T-cell (primary cell): ENCODE measurements at regions not wholly inside any gene's neighbourhood (a gene's known extent, or its start where the extent isn't known, plus 50 kb on each side); places are given as distances from the start of the nearest gene placed in this dataset.

Experiments used
- ATAC-seq, 4 experiments: fragments of 200-7000 bp in 3 of 4; fragments of 150-1000 bp in 1 of 4; cut with Tn5 transposase; replicated peaks in 1 of 4; 1 replicate in 3 of 4; 2 replicates in 1 of 4; pipeline ENCODE4 v1.10.0; 2021; ENCODE audit warnings: moderate library complexity in 3 of 4, mild to moderate bottlenecking in 2 of 4, moderate number of reproducible peaks in 1 of 4
- CTCF ChIA-PET, 2 donors: fragments of 300-600 bp; sonication (Branson Sonifier 250); formaldehyde crosslinking; loops; one replicate each; lab custom pipeline; 2022; ENCODE audit warnings: antibody characterized with exemption in 2 of 2; lab: Charles Lee
- POLR2A ChIA-PET, 2 donors: fragments of 300-600 bp; sonication (Branson Sonifier 250); formaldehyde crosslinking; loops; one replicate each; lab custom pipeline; 2022; ENCODE audit warnings: antibody characterized with exemption in 2 of 2; lab: Charles Lee
- DNase-seq, 35 experiments: peaks; one replicate each; pipeline versions ENCODE4 v3.0.0 to v3.0.0-alpha.2; 2013 to 2023
- H3K27ac ChIP-seq: one replicate; pipeline ENCODE4 v1.5.1; 2013; ENCODE audit warnings: low read length
- H3K27me3 ChIP-seq, 2 experiments: replicated peaks in 1 of 2; 1 replicate in 1 of 2; 2 replicates in 1 of 2; pipeline versions ENCODE4 v1.6.1 to v1.7.0; 2013; ENCODE audit warnings: low read length in 1 of 2, mixed read lengths in 1 of 2; ENCODE audit not compliant: control insufficient read depth in 2 of 2, insufficient read depth in 2 of 2; ENCODE audit errors: extremely low read depth in 1 of 2
- H3K36me3 ChIP-seq, 2 donors: 1 replicate in 1 of 2; 2 replicates in 1 of 2; pipeline versions ENCODE4 v1.6.1 to v1.7.0; 2013; ENCODE audit warnings: low read length in 1 of 2; ENCODE audit not compliant: control insufficient read depth in 2 of 2, insufficient read depth in 1 of 2; ENCODE audit errors: extremely low read depth in 1 of 2
- H3K4me1 ChIP-seq, 2 experiments: 1 replicate in 1 of 2; 2 replicates in 1 of 2; pipeline versions ENCODE4 v1.6.1 to v1.7.0; 2013; ENCODE audit warnings: low read length in 2 of 2, mixed read lengths in 1 of 2; ENCODE audit not compliant: insufficient read depth in 2 of 2, control insufficient read depth in 1 of 2; ENCODE audit errors: extremely low read depth in 1 of 2
- H3K4me3 ChIP-seq, 2 donors: 1 replicate in 1 of 2; 2 replicates in 1 of 2; pipeline versions ENCODE4 v1.5.1 to v1.7.0; 2013; ENCODE audit warnings: mild to moderate bottlenecking in 2 of 2, low read length in 1 of 2, moderate library complexity in 1 of 2; ENCODE audit not compliant: control insufficient read depth in 1 of 2; ENCODE audit errors: extremely low read depth in 1 of 2
- H3K9me3 ChIP-seq: 2 replicates; pipeline ENCODE4 v1.7.0; 2013
- H3K27ac Mint-ChIP-seq, 2 donors: one replicate each; pipeline ENCODE4 v1.8.0; 2020 to 2021; ENCODE audit warnings: mild to moderate bottlenecking in 2 of 2, mixed read lengths in 2 of 2
- H3K27me3 Mint-ChIP-seq, 2 donors: one replicate each; pipeline ENCODE4 v1.8.0; 2021 to 2022; ENCODE audit warnings: mixed read lengths in 2 of 2
- H3K36me3 Mint-ChIP-seq: one replicate; pipeline ENCODE4 v1.8.0; 2021; ENCODE audit warnings: mixed read lengths
- H3K4me1 Mint-ChIP-seq, 3 donors: one replicate each; pipeline ENCODE4 v1.8.0; 2020 to 2022; ENCODE audit warnings: mixed read lengths in 3 of 3, mild to moderate bottlenecking in 1 of 3
- H3K4me3 Mint-ChIP-seq, 3 donors: one replicate each; pipeline ENCODE4 v1.8.0; 2020 to 2022; ENCODE audit warnings: mild to moderate bottlenecking in 3 of 3, mixed read lengths in 3 of 3, moderate library complexity in 3 of 3
- H3K9me3 Mint-ChIP-seq, 3 donors: one replicate each; pipeline ENCODE4 v1.8.0; 2020 to 2022; ENCODE audit warnings: mixed read lengths in 3 of 3
- WGBS: methylation state at CpG from one replicate; pipeline ENCODE4 v1.1.5; 2013; ENCODE audit warnings: missing lambda C conversion rate; ENCODE audit not compliant: insufficient coverage; 5-methylcytosine and 5-hydroxymethylcytosine counted together

DNA sequence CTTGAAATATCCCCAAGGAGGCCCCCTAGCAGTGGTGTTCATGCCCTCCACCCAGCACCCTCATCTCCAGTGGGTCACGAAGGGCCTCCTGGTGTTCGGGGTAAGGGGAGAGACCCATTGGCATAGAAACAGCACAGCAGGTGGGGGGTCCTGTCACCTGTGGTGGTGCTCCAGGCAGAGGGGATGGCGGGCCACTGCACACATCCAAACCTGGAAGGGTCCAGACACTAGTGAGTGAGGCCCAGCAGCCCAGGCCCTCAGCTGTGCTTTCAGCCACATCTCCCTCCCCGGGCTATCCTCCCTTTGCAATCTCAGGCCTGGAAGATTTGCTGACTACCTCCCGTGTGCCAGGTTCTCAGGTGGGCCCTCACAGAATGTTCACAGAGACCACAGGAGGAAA, 59.4 kb upstream of the LYVE1 start:
- H3K27ac ChIP-seq, result no peak overlapping the region
- ATAC-seq (no peak), DNase-seq (no peak)
- H3K27me3 ChIP-seq, result peaks cover 0 to 7% of the 10 kb centered on the region in 2 experiments
- H3K9me3 Mint-ChIP-seq, result no peaks in the 10 kb centered on the region
- no peaks in the 10 kb centered on the region for H3K9me3 ChIP-seq
- no peaks in the 10 kb centered on the region for H3K27me3 Mint-ChIP-seq
- POLR2A ChIA-PET, result no interaction called here
- H3K4me1 ChIP-seq, result peaks cover 20 to 34% of the 10 kb centered on the region in 2 experiments
- no peak overlapping the region for H3K4me3 ChIP-seq
- no peak overlapping the region for H3K27ac Mint-ChIP-seq
- H3K4me1 Mint-ChIP-seq, result peaks cover 24 to 30% (median 27%) of the 10 kb centered on the region in 3 donors
- H3K36me3 Mint-ChIP-seq, result no peaks in the 10 kb centered on the region
- WGBS, result 76% methylated on average over 3 of the region's 5 CpGs
- H3K4me3 Mint-ChIP-seq, result no peak overlapping the region
- CTCF ChIA-PET, result no interaction called here
- no peaks in the 10 kb centered on the region for H3K36me3 ChIP-seq

DNA sequence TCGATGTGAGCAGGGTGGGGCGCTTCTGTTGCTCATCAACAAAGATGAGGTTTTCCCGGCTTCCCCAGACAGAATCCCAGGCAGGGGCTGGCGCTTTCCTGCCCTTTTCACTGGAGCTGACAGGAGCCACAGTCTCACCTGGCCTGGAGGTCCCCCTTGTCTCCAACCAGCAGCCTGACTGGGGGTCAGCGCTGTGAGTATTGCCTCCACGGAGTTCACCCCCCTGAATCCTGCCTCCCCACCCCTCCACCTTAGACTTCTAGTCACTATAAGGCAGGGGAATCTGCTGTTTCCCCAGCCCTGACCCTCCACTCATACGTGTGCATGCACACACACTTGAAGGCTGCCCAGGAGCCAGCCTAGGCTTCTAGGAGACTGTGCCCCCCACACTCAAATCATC, 58.8 kb upstream of the LYVE1 start:
- H3K27me3 Mint-ChIP-seq, result no peaks in the 10 kb centered on the region
- POLR2A ChIA-PET, result no interaction called here
- no peak for ATAC-seq
- Histone ChIP-seq H3K27me3 (peaks cover 0 to 7% of the 10 kb centered on the region in 2 experiments), H3K4me1 (peaks cover 20 to 35% of the 10 kb centered on the region in 2 experiments), H3K4me3 (no peak overlapping the region), H3K9me3 (no peaks in the 10 kb centered on the region), H3K27ac (no peak overlapping the region), H3K36me3 (no peaks in the 10 kb centered on the region)
- H3K27ac Mint-ChIP-seq, result no peak overlapping the region
- CTCF ChIA-PET, result no interaction called here
- DNase-seq, result no peak
- H3K4me1 Mint-ChIP-seq, result peaks cover 24 to 31% (median 28%) of the 10 kb centered on the region in 3 donors
- H3K36me3 Mint-ChIP-seq, result no peaks in the 10 kb centered on the region
- 86% methylated on average over 6 of the region's 7 CpGs for WGBS
- no peak overlapping the region for H3K4me3 Mint-ChIP-seq
- H3K9me3 Mint-ChIP-seq, result no peaks in the 10 kb centered on the region

- 94% methylated on average over 13 of the region's 13 CpGs for WGBS
- no peak for DNase-seq
- Mint-ChIP-seq H3K4me1 (peaks cover 24 to 31% (median 30%) of the 10 kb centered on the region in 3 donors), H3K27ac (no peak overlapping the region), H3K36me3 (no peaks in the 10 kb centered on the region), H3K4me3 (no peak overlapping the region), H3K27me3 (no peaks in the 10 kb centered on the region), H3K9me3 (no peaks in the 10 kb centered on the region)
- no peak overlapping the region for H3K4me3 ChIP-seq
- H3K27me3 ChIP-seq, result peaks cover 0 to 7% of the 10 kb centered on the region in 2 experiments
- ChIA-PET POLR2A (no interaction called here), CTCF (no interaction called here)
- H3K4me1 ChIP-seq, result peaks cover 20 to 35% of the 10 kb centered on the region in 2 experiments
- H3K9me3 ChIP-seq, result no peaks in the 10 kb centered on the region
- H3K36me3 ChIP-seq, result no peaks in the 10 kb centered on the region
- no peak for ATAC-seq
- no peak overlapping the region for H3K27ac ChIP-seq
These were observed 57.5 kb upstream of the LYVE1 start for GRCh38 chr11:10625982-10626311.

DNA sequence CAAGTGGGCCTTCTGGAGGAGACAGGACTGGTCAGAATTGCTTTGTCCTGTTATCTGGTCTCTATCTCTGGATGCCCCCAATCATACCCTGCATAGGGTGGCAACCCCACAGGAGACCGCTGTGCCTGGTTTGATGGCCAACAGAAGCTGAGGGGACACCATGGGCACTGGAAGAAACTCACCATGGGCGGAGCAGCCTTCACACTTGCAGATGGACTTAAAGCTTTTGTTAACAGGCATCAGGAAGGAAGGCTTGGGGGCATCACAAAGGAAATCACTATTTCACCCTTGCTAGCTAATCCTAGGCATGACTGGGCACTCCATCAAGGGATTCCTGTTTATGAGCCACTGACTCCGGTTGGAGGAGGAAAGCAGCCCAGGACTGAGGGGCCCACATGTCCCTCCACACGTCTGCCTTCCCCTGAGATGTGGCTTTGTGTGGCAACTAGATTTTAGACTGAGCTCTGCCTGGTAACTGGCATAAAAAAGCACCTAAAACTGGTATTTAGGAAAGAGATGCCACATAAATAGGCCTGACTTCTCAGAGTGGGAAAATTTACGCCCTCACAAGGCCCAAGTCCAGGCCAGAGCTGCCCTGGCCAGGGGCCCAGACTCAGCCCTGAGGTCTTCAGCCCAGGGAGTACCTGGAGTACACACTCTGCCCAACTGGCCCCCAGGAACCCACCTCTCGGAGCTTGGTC, 57.0 kb upstream of the LYVE1 start:
- Mint-ChIP-seq H3K9me3 (no peaks in the 10 kb centered on the region), H3K36me3 (no peaks in the 10 kb centered on the region), H3K27ac (no peak overlapping the region), H3K4me3 (no peak overlapping the region), H3K4me1 (peaks cover 24 to 31% (median 29%) of the 10 kb centered on the region in 3 donors), H3K27me3 (no peaks in the 10 kb centered on the region)
- peaks cover 0 to 7% of the 10 kb centered on the region in 2 experiments for H3K27me3 ChIP-seq
- peaks cover 20 to 35% of the 10 kb centered on the region in 2 experiments for H3K4me1 ChIP-seq
- H3K4me3 ChIP-seq, result no peak overlapping the region
- DNase-seq, result no peak
- no peaks in the 10 kb centered on the region for H3K9me3 ChIP-seq
- POLR2A ChIA-PET, result no interaction called here
- CTCF ChIA-PET, result no interaction called here
- WGBS, result 87% methylated on average over 5 of the region's 6 CpGs
- H3K27ac ChIP-seq, result no peak overlapping the region
- ATAC-seq, result no peak
- H3K36me3 ChIP-seq, result no peaks in the 10 kb centered on the region

- Histone ChIP-seq H3K27me3 (no peaks in the 10 kb centered on the region), H3K36me3 (no peaks in the 10 kb centered on the region), H3K27ac (peak overlapping the region; percentile 8), H3K9me3 (no peaks in the 10 kb centered on the region), H3K4me1 (peaks cover 18 to 34% of the 10 kb centered on the region in 2 experiments), H3K4me3 (peak overlapping the region in 1 of 2 donors; percentile 7)
- ATAC-seq (no peak), DNase-seq (no peak)
- H3K27me3 Mint-ChIP-seq, result no peaks in the 10 kb centered on the region
- H3K27ac Mint-ChIP-seq, result peak overlapping the region; percentile 88 to 94
- CTCF ChIA-PET, result interaction anchor here in 1 of 2 donors (0.6 kb wide), 1 partner anchor 968 kb away, joined by 3 read pairs; no protein-coding TSS in a partner anchor
- POLR2A ChIA-PET, result no interaction called here
- no peaks in the 10 kb centered on the region for H3K9me3 Mint-ChIP-seq
- WGBS, result 87% methylated on average over 7 of the region's 11 CpGs
- H3K4me1 Mint-ChIP-seq, result peaks cover 24 to 31% (median 28%) of the 10 kb centered on the region in 3 donors
- H3K36me3 Mint-ChIP-seq, result no peaks in the 10 kb centered on the region
- peak overlapping the region in 1 of 3 donors; percentile 64 for H3K4me3 Mint-ChIP-seq
These were observed 55.6 kb upstream of the LYVE1 start for GRCh38 chr11:10623797-10624761.

GRCh38 chr11:10622957-10623791, 54.7 kb upstream of the LYVE1 start:
- CTCF ChIA-PET, result interaction anchor here in 1 of 2 donors (0.6 to 0.8 kb wide), 2 partner anchors 119 to 313 kb away, joined by 3 to 6 read pairs; no protein-coding TSS in a partner anchor
- peak overlapping the region; percentile 8 for H3K27ac ChIP-seq
- H3K4me1 Mint-ChIP-seq, result peaks cover 17 to 24% (median 22%) of the 10 kb centered on the region in 3 donors
- H3K27me3 Mint-ChIP-seq, result no peaks in the 10 kb centered on the region
- 64% methylated on average over 6 of the region's 12 CpGs for WGBS
- H3K9me3 Mint-ChIP-seq, result no peaks in the 10 kb centered on the region
- DNase-seq, result peak in 18 of 35 experiments; percentile 2 to 43 (median 12)
- peak overlapping the region; percentile 88 to 94 for H3K27ac Mint-ChIP-seq
- POLR2A ChIA-PET, result no interaction called here
- no peaks in the 10 kb centered on the region for H3K9me3 ChIP-seq
- H3K4me3 Mint-ChIP-seq, result peak overlapping the region in 2 of 3 donors; percentile 35 to 64
- peak; percentile 61 to 82 (median 76) for ATAC-seq
- H3K36me3 ChIP-seq, result no peaks in the 10 kb centered on the region
- H3K27me3 ChIP-seq, result no peaks in the 10 kb centered on the region
- no peaks in the 10 kb centered on the region for H3K36me3 Mint-ChIP-seq
- H3K4me3 ChIP-seq, result peak overlapping the region in 1 of 2 donors; percentile 7
- peaks cover 9 to 25% of the 10 kb centered on the region in 2 experiments for H3K4me1 ChIP-seq
